Panc1 (cell line): ENCODE measurements at regions not wholly inside any gene's neighbourhood (a gene's known extent, or its start where the extent isn't known, plus 50 kb on each side); places are given as distances from the start of the nearest gene placed in this dataset.

ENCODE experiments used
- ATAC-seq: fragments of 200-7000 bp; cut with Tn5 transposase; 2 replicates; pipeline ENCODE4 v1.9.1; 2020; ENCODE audit warnings: mild to moderate bottlenecking, moderate library complexity
- BruUV-seq: library from RNA; stranded (reverse); fragments of 400-500 nt; replicated peaks from 2 replicates; lab custom pipeline; 2021; lab: Mats Ljungman, UMichigan
- CTCF ChIA-PET: fragments of 300-600 bp; sonication (Branson Sonifier 250); formaldehyde crosslinking; loops from one replicate; lab custom pipeline; 2022; ENCODE audit warnings: antibody characterized with exemption; lab: Charles Lee
- POLR2A ChIA-PET: fragments of 300-600 bp; sonication (Branson Sonifier 250); formaldehyde crosslinking; loops from one replicate; lab custom pipeline; 2022; ENCODE audit warnings: antibody characterized with exemption; lab: Charles Lee
- DNase-seq: peaks from one replicate; pipeline ENCODE4 v3.0.0-alpha.2; 2010; ENCODE audit warnings: low read depth, low spot score
- H3K27ac ChIP-seq: 2 replicates; pipeline ENCODE4 v1.5.1; 2011; ENCODE audit warnings: mild to moderate bottlenecking, low read length, inconsistent platforms
- H3K27me3 ChIP-seq: fragments of 200-500 bp; sonication (Bioruptor generic); 2 replicates; pipeline ENCODE4 v1.6.0; 2014; ENCODE audit warnings: low read length, inconsistent platforms; ENCODE audit not compliant: control insufficient read depth, insufficient read depth
- H3K36me3 ChIP-seq: fragments of 200-500 bp; sonication (Bioruptor generic); 2 replicates; pipeline ENCODE4 v1.5.1; 2014; ENCODE audit warnings: inconsistent platforms, mild to moderate bottlenecking, low read length, moderate library complexity; ENCODE audit not compliant: control insufficient read depth, insufficient read depth
- H3K4me1 ChIP-seq: 2 replicates; pipeline ENCODE4 v1.5.1; 2011; ENCODE audit warnings: inconsistent platforms, mild to moderate bottlenecking, low read length, moderate library complexity; ENCODE audit not compliant: control insufficient read depth, insufficient read depth
- H3K4me3 ChIP-seq, 2 experiments: 2 replicates each; pipeline ENCODE4 v1.5.1; 2011 to 2012; ENCODE audit warnings: low read depth in 2 of 2, low read length in 2 of 2, mild to moderate bottlenecking in 2 of 2, inconsistent platforms in 1 of 2, moderate library complexity in 1 of 2
- H3K9me3 ChIP-seq: fragments of 200-500 bp; sonication (Bioruptor generic); 2 replicates; pipeline ENCODE4 v1.5.1; 2014; ENCODE audit warnings: low read depth, mild to moderate bottlenecking, inconsistent platforms, low read length, moderate library complexity; ENCODE audit not compliant: control insufficient read depth, insufficient read depth
- POLR2AphosphoS5 ChIP-seq: IDR thresholded peaks from 2 replicates; pipeline ENCODE4 v1.6.1; 2012; ENCODE audit warnings: mild to moderate bottlenecking, low read depth, low read length, moderate library complexity
- SIN3A ChIP-seq: IDR thresholded peaks from 2 replicates; pipeline ENCODE4 v1.6.1; 2012; ENCODE audit warnings: low read depth, mild to moderate bottlenecking, low read length, moderate library complexity, borderline replicate concordance; ENCODE audit not compliant: insufficient read depth
- TCF7L2 ChIP-seq: IDR thresholded peaks from 2 replicates; pipeline ENCODE4 v1.6.1; 2011; ENCODE audit warnings: mild to moderate bottlenecking, low read depth, low read length, inconsistent platforms
- in situ Hi-C: cut with HindIII; loops from 2 replicates; pipeline ENCODE4 v1.10.0; 2016; ENCODE audit warnings: low sequenced_read_pairs, low pct_unique_long_range_greater_than_20kb
- intact Hi-C: fragments of 100-400 bp; cut with micrococcal nuclease; formaldehyde crosslinking; loops from one replicate; pipeline ENCODE4 v1.10.0; 2022; ENCODE audit not compliant: unreplicated experiment
- TF ChIP-seq, protein P1 (sequence below), 2 experiments: IDR thresholded peaks; 2 replicates each; pipeline ENCODE4 v1.6.1; 2011 to 2012; ENCODE audit warnings: low read depth in 2 of 2, control low read depth in 1 of 2, low read length in 1 of 2, mild to moderate bottlenecking in 1 of 2, moderate library complexity in 1 of 2; ENCODE audit not compliant: insufficient read depth in 1 of 2
- TF ChIP-seq, protein P2 (sequence below): fragments of 450-650 bp; IDR thresholded peaks from 2 replicates; pipeline ENCODE4 v1.5.1; 2017; ENCODE audit warnings: mild to moderate bottlenecking

DNA sequence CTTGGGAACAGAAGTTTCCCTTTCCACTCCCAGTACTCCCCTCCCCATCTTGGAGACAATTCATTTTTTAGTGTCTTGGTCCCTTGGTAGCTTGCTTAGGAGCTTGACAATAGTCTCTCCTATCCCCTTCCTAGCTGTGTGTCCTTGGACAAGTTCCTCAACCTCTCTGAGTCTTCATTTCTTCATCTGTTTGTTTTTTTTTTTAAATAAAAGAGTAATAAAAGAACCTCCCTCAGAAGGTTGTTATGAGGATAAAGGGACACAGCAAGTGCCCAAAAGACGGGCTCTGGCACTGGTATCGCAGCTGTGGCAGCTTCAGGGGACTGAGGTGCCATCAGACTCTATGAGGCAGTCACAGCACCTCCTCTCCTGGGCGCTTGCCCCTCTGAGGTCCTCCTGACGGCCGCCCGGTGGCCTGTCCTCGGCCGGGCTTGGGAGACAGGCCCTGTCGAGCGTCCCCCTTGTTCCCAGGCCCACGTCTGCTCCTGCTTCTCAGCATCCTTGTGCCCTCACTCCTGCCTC is 689.2 kb downstream of the MATN1 start:
- POLR2A ChIA-PET = no interaction called here

DNA sequence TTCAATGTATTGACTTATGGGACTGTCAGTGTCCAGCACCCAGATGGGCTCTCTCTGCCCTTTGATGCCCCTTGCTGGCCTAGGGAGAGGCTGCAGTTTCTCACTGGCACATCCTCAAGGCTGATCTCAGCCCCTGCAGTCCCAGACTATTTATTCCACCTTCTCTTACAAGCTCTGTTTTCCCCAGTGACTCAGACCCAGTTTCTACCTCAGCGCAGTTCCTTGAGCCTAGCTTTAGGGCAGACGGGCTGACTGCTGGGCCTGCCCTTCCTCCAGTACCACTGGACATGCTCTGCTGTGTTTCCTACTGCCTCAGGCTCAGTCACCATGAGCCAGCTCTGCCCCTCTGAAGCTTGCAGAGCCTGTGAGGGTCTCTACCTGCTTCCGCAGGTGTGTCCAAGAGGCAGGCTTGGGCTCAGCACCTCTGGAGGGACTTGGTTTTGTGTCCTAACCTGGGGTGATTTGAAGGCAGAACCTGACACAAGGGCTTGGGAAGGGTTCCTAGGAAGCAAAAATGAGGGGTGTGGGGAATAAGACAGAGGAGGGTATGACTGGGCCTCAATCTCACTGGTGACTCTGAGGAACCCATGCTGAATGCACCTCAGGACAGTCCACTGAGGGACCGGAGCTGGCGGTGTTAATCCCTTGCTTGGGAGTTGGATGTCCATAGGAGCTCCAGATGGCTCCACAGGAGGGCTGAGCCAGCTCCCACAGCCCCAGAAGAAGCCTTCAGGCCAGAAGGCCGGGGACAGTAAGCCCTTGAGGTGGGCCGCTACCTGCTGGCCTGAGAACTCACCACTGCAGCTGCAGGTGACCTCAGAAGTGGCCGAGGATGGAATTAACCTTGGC is 689.9 kb downstream of the MATN1 start:
- TF ChIP-seq SIN3A (no peak), TCF7L2 (no peak), POLR2AphosphoS5 (no peak)
- TF ChIP-seq, protein P1, sequence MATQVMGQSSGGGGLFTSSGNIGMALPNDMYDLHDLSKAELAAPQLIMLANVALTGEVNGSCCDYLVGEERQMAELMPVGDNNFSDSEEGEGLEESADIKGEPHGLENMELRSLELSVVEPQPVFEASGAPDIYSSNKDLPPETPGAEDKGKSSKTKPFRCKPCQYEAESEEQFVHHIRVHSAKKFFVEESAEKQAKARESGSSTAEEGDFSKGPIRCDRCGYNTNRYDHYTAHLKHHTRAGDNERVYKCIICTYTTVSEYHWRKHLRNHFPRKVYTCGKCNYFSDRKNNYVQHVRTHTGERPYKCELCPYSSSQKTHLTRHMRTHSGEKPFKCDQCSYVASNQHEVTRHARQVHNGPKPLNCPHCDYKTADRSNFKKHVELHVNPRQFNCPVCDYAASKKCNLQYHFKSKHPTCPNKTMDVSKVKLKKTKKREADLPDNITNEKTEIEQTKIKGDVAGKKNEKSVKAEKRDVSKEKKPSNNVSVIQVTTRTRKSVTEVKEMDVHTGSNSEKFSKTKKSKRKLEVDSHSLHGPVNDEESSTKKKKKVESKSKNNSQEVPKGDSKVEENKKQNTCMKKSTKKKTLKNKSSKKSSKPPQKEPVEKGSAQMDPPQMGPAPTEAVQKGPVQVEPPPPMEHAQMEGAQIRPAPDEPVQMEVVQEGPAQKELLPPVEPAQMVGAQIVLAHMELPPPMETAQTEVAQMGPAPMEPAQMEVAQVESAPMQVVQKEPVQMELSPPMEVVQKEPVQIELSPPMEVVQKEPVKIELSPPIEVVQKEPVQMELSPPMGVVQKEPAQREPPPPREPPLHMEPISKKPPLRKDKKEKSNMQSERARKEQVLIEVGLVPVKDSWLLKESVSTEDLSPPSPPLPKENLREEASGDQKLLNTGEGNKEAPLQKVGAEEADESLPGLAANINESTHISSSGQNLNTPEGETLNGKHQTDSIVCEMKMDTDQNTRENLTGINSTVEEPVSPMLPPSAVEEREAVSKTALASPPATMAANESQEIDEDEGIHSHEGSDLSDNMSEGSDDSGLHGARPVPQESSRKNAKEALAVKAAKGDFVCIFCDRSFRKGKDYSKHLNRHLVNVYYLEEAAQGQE (IDR thresholded peaks at IDR 0.05; ENCODE audit: insufficient read depth in 1 of 2, low read depth in 2 of 2, low read length in 1 of 2) = no peak
- TF ChIP-seq, protein P2, sequence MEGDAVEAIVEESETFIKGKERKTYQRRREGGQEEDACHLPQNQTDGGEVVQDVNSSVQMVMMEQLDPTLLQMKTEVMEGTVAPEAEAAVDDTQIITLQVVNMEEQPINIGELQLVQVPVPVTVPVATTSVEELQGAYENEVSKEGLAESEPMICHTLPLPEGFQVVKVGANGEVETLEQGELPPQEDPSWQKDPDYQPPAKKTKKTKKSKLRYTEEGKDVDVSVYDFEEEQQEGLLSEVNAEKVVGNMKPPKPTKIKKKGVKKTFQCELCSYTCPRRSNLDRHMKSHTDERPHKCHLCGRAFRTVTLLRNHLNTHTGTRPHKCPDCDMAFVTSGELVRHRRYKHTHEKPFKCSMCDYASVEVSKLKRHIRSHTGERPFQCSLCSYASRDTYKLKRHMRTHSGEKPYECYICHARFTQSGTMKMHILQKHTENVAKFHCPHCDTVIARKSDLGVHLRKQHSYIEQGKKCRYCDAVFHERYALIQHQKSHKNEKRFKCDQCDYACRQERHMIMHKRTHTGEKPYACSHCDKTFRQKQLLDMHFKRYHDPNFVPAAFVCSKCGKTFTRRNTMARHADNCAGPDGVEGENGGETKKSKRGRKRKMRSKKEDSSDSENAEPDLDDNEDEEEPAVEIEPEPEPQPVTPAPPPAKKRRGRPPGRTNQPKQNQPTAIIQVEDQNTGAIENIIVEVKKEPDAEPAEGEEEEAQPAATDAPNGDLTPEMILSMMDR = no peak
- in situ Hi-C loops = no loop called here
- Histone ChIP-seq H3K27me3 (no peaks in the 10 kb centered on the region), H3K4me3 (no peak overlapping the region), H3K36me3 (no peaks in the 10 kb centered on the region), H3K4me1 (no peaks in the 10 kb centered on the region), H3K27ac (no peak overlapping the region), H3K9me3 (no peaks in the 10 kb centered on the region)
- DNase-seq (no peak), ATAC-seq (no peak)
- no TSS peak for BruUV-seq
- intact Hi-C loops = no loop called here
- CTCF ChIA-PET = no interaction called here
- POLR2A ChIA-PET = no interaction called here

More for the DNA sequence above, 689.2 kb downstream of the MATN1 start:
- H3K4me3 ChIP-seq = no peak overlapping the region
- TF ChIP-seq SIN3A = no peak
- TF ChIP-seq, protein P2 = no peak
- TF ChIP-seq TCF7L2 = no peak
- TF ChIP-seq, protein P1 (IDR thresholded peaks at IDR 0.05; ENCODE audit: insufficient read depth in 1 of 2, low read depth in 2 of 2, low read length in 1 of 2) = no peak
- CTCF ChIA-PET = no interaction called here
- no peaks in the 10 kb centered on the region for H3K4me1 ChIP-seq
- no peaks in the 10 kb centered on the region for H3K9me3 ChIP-seq
- in situ Hi-C loops (no loop called here), intact Hi-C loops (no loop called here)
- H3K36me3 ChIP-seq = no peaks in the 10 kb centered on the region
- no peaks in the 10 kb centered on the region for H3K27me3 ChIP-seq
- ATAC-seq = peak; percentile 32; the same call in 1 of the 2 replicates
- no peak for DNase-seq
- BruUV-seq = no TSS peak
- H3K27ac ChIP-seq = no peak overlapping the region
